ENCODE measurements at regions not wholly inside any gene's neighbourhood (a gene's known extent, or its start where the extent isn't known, plus 50 kb on each side); places are given as distances from the start of the nearest gene placed in this dataset.

DNA sequence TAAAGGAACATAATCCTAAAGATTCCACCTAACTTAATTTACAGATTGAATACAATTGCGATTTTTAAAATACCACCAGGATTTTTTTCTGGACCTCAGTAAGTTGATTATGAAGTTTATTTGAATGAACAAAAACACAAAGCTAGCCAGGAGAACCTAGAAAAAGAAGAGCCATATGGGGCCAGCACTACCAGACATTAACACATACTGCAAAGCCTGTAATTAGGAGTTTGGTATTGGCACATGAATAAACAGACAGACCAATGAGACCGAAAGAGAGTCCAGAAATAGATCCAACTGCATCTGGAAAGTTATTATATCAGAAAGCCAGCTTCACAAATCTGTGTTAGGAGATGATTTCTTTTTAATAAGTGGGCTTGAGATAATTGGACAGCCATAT lies 105.5 kb upstream of the CHST15 start:
- no peak for ATAC-seq
- H3K36me3 Mint-ChIP-seq (ENCODE audit: low read depth) = no peaks in the 10 kb centered on the region
- H3K27ac ChIP-seq (ENCODE audit: low read depth) = no peak overlapping the region
- H3K4me2 ChIP-seq = no peak overlapping the region
- DNase-seq (ENCODE audit: low spot score) = no peak
- no peak overlapping the region for H3K4me3 ChIP-seq
- no peak overlapping the region for H2AFZ ChIP-seq
- H3K36me3 ChIP-seq (ENCODE audit: insufficient read depth) = no peaks in the 10 kb centered on the region
- H3K9me3 Mint-ChIP-seq = no peaks in the 10 kb centered on the region; the same call in 2 of the 3 replicates
- peaks cover 4% of the 10 kb centered on the region for H3K27me3 Mint-ChIP-seq (ENCODE audit: insufficient read depth, low read depth, poor library complexity)
- H3K27ac Mint-ChIP-seq = no peak overlapping the region
- H3K4me3 Mint-ChIP-seq = no peak overlapping the region
- no peaks in the 10 kb centered on the region; the same call in 1 of the 2 replicates for H3K9me2 ChIP-seq (ENCODE audit: insufficient read depth)
- H4K20me1 ChIP-seq (replicated peaks; ENCODE audit: insufficient read depth) = no peaks in the 10 kb centered on the region
- TF ChIP-seq CTCF (conservative IDR thresholded peaks at IDR 0.05; ENCODE audit: low read depth in 2 of 2) (no peak), EZH2phosphoT487 (IDR thresholded peaks at IDR 0.05; ENCODE audit: unreplicated experiment) (no peak), STAT1 (IDR thresholded peaks at IDR 0.05; ENCODE audit: unreplicated experiment) (no peak), NANOG (IDR thresholded peaks at IDR 0.05; ENCODE audit: borderline replicate concordance) (no peak), ZNF331 (CRISPR knock-in tag; IDR thresholded peaks at IDR 0.05; ENCODE audit: low read depth) (no peak), CREB1 (CRISPR knock-in tag; IDR thresholded peaks at IDR 0.05; ENCODE audit: low read depth) (no peak), ETS1 (IDR thresholded peaks at IDR 0.05) (no peak), POLR2AphosphoS5 (IDR thresholded peaks at IDR 0.05; ENCODE audit: low read depth) (no peak), ZNF114 (CRISPR knock-in tag; IDR thresholded peaks at IDR 0.05) (no peak), EZH2 (IDR thresholded peaks at IDR 0.05; ENCODE audit: low read depth, unreplicated experiment) (no peak), JUNB (IDR thresholded peaks at IDR 0.05; ENCODE audit: unreplicated experiment) (no peak)
- TF ChIP-seq, protein P1, sequence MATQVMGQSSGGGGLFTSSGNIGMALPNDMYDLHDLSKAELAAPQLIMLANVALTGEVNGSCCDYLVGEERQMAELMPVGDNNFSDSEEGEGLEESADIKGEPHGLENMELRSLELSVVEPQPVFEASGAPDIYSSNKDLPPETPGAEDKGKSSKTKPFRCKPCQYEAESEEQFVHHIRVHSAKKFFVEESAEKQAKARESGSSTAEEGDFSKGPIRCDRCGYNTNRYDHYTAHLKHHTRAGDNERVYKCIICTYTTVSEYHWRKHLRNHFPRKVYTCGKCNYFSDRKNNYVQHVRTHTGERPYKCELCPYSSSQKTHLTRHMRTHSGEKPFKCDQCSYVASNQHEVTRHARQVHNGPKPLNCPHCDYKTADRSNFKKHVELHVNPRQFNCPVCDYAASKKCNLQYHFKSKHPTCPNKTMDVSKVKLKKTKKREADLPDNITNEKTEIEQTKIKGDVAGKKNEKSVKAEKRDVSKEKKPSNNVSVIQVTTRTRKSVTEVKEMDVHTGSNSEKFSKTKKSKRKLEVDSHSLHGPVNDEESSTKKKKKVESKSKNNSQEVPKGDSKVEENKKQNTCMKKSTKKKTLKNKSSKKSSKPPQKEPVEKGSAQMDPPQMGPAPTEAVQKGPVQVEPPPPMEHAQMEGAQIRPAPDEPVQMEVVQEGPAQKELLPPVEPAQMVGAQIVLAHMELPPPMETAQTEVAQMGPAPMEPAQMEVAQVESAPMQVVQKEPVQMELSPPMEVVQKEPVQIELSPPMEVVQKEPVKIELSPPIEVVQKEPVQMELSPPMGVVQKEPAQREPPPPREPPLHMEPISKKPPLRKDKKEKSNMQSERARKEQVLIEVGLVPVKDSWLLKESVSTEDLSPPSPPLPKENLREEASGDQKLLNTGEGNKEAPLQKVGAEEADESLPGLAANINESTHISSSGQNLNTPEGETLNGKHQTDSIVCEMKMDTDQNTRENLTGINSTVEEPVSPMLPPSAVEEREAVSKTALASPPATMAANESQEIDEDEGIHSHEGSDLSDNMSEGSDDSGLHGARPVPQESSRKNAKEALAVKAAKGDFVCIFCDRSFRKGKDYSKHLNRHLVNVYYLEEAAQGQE (IDR thresholded peaks at IDR 0.05; ENCODE audit: unreplicated experiment) = no peak
- TF ChIP-seq, protein P2, sequence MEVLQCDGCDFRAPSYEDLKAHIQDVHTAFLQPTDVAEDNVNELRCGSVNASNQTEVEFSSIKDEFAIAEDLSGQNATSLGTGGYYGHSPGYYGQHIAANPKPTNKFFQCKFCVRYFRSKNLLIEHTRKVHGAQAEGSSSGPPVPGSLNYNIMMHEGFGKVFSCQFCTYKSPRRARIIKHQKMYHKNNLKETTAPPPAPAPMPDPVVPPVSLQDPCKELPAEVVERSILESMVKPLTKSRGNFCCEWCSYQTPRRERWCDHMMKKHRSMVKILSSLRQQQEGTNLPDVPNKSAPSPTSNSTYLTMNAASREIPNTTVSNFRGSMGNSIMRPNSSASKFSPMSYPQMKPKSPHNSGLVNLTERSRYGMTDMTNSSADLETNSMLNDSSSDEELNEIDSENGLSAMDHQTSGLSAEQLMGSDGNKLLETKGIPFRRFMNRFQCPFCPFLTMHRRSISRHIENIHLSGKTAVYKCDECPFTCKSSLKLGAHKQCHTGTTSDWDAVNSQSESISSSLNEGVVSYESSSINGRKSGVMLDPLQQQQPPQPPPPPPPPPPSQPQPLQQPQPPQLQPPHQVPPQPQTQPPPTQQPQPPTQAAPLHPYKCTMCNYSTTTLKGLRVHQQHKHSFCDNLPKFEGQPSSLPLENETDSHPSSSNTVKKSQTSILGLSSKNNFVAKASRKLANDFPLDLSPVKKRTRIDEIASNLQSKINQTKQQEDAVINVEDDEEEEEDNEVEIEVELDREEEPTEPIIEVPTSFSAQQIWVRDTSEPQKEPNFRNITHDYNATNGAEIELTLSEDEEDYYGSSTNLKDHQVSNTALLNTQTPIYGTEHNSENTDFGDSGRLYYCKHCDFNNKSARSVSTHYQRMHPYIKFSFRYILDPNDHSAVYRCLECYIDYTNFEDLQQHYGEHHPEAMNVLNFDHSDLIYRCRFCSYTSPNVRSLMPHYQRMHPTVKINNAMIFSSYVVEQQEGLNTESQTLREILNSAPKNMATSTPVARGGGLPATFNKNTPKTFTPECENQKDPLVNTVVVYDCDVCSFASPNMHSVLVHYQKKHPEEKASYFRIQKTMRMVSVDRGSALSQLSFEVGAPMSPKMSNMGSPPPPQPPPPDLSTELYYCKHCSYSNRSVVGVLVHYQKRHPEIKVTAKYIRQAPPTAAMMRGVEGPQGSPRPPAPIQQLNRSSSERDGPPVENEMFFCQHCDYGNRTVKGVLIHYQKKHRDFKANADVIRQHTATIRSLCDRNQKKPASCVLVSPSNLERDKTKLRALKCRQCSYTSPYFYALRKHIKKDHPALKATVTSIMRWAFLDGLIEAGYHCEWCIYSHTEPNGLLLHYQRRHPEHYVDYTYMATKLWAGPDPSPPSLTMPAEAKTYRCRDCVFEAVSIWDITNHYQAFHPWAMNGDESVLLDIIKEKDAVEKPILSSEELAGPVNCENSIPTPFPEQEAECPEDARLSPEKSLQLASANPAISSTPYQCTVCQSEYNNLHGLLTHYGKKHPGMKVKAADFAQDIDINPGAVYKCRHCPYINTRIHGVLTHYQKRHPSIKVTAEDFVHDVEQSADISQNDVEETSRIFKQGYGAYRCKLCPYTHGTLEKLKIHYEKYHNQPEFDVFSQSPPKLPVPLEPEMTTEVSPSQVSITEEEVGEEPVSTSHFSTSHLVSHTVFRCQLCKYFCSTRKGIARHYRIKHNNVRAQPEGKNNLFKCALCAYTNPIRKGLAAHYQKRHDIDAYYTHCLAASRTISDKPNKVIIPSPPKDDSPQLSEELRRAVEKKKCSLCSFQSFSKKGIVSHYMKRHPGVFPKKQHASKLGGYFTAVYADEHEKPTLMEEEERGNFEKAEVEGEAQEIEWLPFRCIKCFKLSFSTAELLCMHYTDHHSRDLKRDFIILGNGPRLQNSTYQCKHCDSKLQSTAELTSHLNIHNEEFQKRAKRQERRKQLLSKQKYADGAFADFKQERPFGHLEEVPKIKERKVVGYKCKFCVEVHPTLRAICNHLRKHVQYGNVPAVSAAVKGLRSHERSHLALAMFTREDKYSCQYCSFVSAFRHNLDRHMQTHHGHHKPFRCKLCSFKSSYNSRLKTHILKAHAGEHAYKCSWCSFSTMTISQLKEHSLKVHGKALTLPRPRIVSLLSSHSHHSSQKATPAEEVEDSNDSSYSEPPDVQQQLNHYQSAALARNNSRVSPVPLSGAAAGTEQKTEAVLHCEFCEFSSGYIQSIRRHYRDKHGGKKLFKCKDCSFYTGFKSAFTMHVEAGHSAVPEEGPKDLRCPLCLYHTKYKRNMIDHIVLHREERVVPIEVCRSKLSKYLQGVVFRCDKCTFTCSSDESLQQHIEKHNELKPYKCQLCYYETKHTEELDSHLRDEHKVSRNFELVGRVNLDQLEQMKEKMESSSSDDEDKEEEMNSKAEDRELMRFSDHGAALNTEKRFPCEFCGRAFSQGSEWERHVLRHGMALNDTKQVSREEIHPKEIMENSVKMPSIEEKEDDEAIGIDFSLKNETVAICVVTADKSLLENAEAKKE (CRISPR knock-in tag; IDR thresholded peaks at IDR 0.05) = no peak
- H3K4me1 ChIP-seq (ENCODE audit: insufficient read depth) = no peaks in the 10 kb centered on the region
- no peaks in the 10 kb centered on the region for H3K79me2 ChIP-seq (replicated peaks; ENCODE audit: insufficient read depth)
- H3K27me3 ChIP-seq (ENCODE audit: insufficient read depth) = no peaks in the 10 kb centered on the region
- 0 out of 2 replicates have a peak, but pooled peaks cover 3% of the 10 kb centered on the region for H3F3A ChIP-seq (replicated peaks; ENCODE audit: low read depth)
- H3K4me1 Mint-ChIP-seq = peaks cover 5% of the 10 kb centered on the region; the same call in 2 of the 3 replicates
